ENCODE measurements at regions not wholly inside any gene's neighbourhood (a gene's known extent, or its start where the extent isn't known, plus 50 kb on each side); places are given as distances from the start of the nearest gene placed in this dataset.
"Not testable (repeated sequence)": the region's sequence is repeated elsewhere in the genome, so short reads cannot be mapped to it uniquely, and the experiment has no call there.

GRCh38 chr14:58731465-58732293, 93.9 kb downstream of the DACT1 start:
- no peak for DNase-seq

GRCh38 chr14:58732387-58732786, 94.6 kb downstream of the DACT1 start:
- no peak for DNase-seq

GRCh38 chr14:58733451-58734208, 95.9 kb downstream of the DACT1 start:
- no peak for DNase-seq

GRCh38 chr14:58735596-58735995, 97.8 kb downstream of the DACT1 start:
- DNase-seq = no peak

GRCh38 chr14:58736606-58737005, 98.8 kb downstream of the DACT1 start:
- no peak for DNase-seq

- DNase-seq = no peak
Measured at GRCh38 chr14:58737511-58737910, 99.7 kb downstream of the DACT1 start.

GRCh38 chr14:58738189-58738836, 100.6 kb downstream of the DACT1 start:
- no peak for DNase-seq

- DNase-seq = no peak
Measured at GRCh38 chr14:58738876-58739275, 101.1 kb downstream of the DACT1 start.

GRCh38 chr14:58739674-58740073, 101.9 kb downstream of the DACT1 start:
- DNase-seq = no peak

GRCh38 chr14:58740379-58740935, 102.7 kb downstream of the DACT1 start:
- DNase-seq = no peak

- no peak for DNase-seq
Measured at GRCh38 chr14:58744801-58745394, 107.1 kb downstream of the DACT1 start.

- DNase-seq = no peak
Measured at GRCh38 chr14:58746261-58746660, 108.5 kb downstream of the DACT1 start.

- DNase-seq = no peak
Measured at GRCh38 chr14:58746701-58747100, 108.9 kb downstream of the DACT1 start.

- no peak for DNase-seq
Measured at GRCh38 chr14:58747181-58747580, 109.4 kb downstream of the DACT1 start.

GRCh38 chr14:58748251-58748650, 110.5 kb downstream of the DACT1 start:
- not testable (repeated sequence) for DNase-seq

- DNase-seq = no peak
Measured at GRCh38 chr14:58749066-58749669, 111.4 kb downstream of the DACT1 start.

GRCh38 chr14:58750321-58751269, 112.8 kb downstream of the DACT1 start:
- no peak for DNase-seq

- DNase-seq = no peak
Measured at GRCh38 chr14:58751788-58752187, 114.0 kb downstream of the DACT1 start.

- no peak for DNase-seq
Measured at GRCh38 chr14:58752289-58752688, 114.5 kb downstream of the DACT1 start.

- DNase-seq = no peak
Measured at GRCh38 chr14:58752771-58753201, 115.0 kb downstream of the DACT1 start.
